IMR-90 (cell line): ENCODE measurements at regions not wholly inside any gene's neighbourhood (a gene's known extent, or its start where the extent isn't known, plus 50 kb on each side); places are given as distances from the start of the nearest gene placed in this dataset.

Experiments
- ATAC-seq: fragments of 200-7000 bp; cut with Tn5 transposase; 2 replicates; pipeline ENCODE4 v1.9.1; 2020; ENCODE audit warnings: low read depth, mild to moderate bottlenecking, moderate library complexity
- BruUV-seq: library from RNA; stranded (reverse); fragments of 400-500 nt; replicated peaks from 2 replicates; lab custom pipeline; 2021; lab: Mats Ljungman, UMichigan
- CTCF ChIA-PET: fragments of 300-600 bp; formaldehyde crosslinking; extraction: SDS; loops from one replicate; lab custom pipeline; 2021; ENCODE audit warnings: antibody characterized with exemption; lab: Yijun Ruan, JAX
- POLR2A ChIA-PET: fragments of 300-600 bp; sonication (Branson Sonifier 250); formaldehyde crosslinking; loops from one replicate; lab custom pipeline; 2022; ENCODE audit warnings: antibody characterized with exemption; ENCODE audit not compliant: unreplicated experiment; lab: Charles Lee
- DNase-seq: peaks from one replicate; pipeline ENCODE4 v3.0.0; 2013
- H2AFZ ChIP-seq: replicated peaks from 2 replicates; pipeline ENCODE3; 2013; ENCODE audit warnings: low read length, mild to moderate bottlenecking; ENCODE audit not compliant: poor library complexity
- H2AK5ac ChIP-seq: 2 replicates; pipeline ENCODE4 v1.6.1; 2013; ENCODE audit warnings: low read depth, low read length, inconsistent platforms
- H2AK9ac ChIP-seq: replicated peaks from 2 replicates; pipeline ENCODE3; 2013; ENCODE audit warnings: mild to moderate bottlenecking, low read depth, low read length, moderate library complexity; ENCODE audit not compliant: poor library complexity
- H2BK120ac ChIP-seq: 2 replicates; pipeline ENCODE4 v1.6.1; 2013; ENCODE audit warnings: low read depth, low read length, inconsistent platforms
- H2BK15ac ChIP-seq: 3 replicates; pipeline ENCODE4 v1.6.1; 2013; ENCODE audit warnings: low read depth, low read length, inconsistent platforms
- H2BK20ac ChIP-seq: 2 replicates; pipeline ENCODE4 v1.6.1; 2013; ENCODE audit warnings: low read depth, mild to moderate bottlenecking, inconsistent platforms, low read length, moderate library complexity
- H2BK5ac ChIP-seq: 2 replicates; pipeline ENCODE4 v1.6.1; 2013; ENCODE audit warnings: mild to moderate bottlenecking, low read depth, low read length, inconsistent platforms; ENCODE audit not compliant: poor library complexity, severe bottlenecking
- H3K14ac ChIP-seq: replicated peaks from 2 replicates; pipeline ENCODE4 v1.6.1; 2013; ENCODE audit warnings: low read depth, low read length, inconsistent platforms
- H3K18ac ChIP-seq: 2 replicates; pipeline ENCODE4 v1.6.1; 2013; ENCODE audit warnings: low read depth, low read length, control low read depth
- H3K23ac ChIP-seq: 2 replicates; pipeline ENCODE4 v1.6.1; 2013; ENCODE audit warnings: low read depth, low read length, inconsistent platforms
- H3K27ac ChIP-seq: 2 replicates; pipeline ENCODE4 v1.5.1; 2013; ENCODE audit warnings: mild to moderate bottlenecking, control low read depth, low read length; ENCODE audit not compliant: insufficient read depth
- H3K27me3 ChIP-seq: 2 replicates; pipeline ENCODE4 v1.6.1; 2013; ENCODE audit warnings: low read length; ENCODE audit not compliant: control insufficient read depth, insufficient read depth
- H3K36me3 ChIP-seq: 2 replicates; pipeline ENCODE4 v1.6.1; 2013; ENCODE audit warnings: low read length, mixed read lengths; ENCODE audit not compliant: control insufficient read depth, insufficient read depth
- H3K4ac ChIP-seq: 2 replicates; pipeline ENCODE4 v1.6.1; 2013; ENCODE audit warnings: low read depth, low read length, inconsistent platforms
- H3K4me1 ChIP-seq: 2 replicates; pipeline ENCODE4 v1.6.1; 2013; ENCODE audit warnings: low read length, mixed read lengths; ENCODE audit not compliant: control insufficient read depth, insufficient read depth
- H3K4me2 ChIP-seq: 2 replicates; pipeline ENCODE4 v1.6.1; 2013; ENCODE audit warnings: low read depth, mild to moderate bottlenecking, control low read depth, low read length, moderate library complexity
- H3K4me3 ChIP-seq: 2 replicates; pipeline ENCODE4 v1.5.1; 2013; ENCODE audit warnings: low read depth, mild to moderate bottlenecking, control low read depth, low read length, moderate library complexity; ENCODE audit not compliant: insufficient read depth
- H3K56ac ChIP-seq: 2 replicates; pipeline ENCODE4 v1.6.1; 2013; ENCODE audit warnings: low read length, inconsistent platforms; ENCODE audit not compliant: insufficient read depth; ENCODE audit errors: extremely low read depth
- H3K79me1 ChIP-seq, 2 experiments: 2 replicates each; pipeline ENCODE4 v1.6.1; 2013; ENCODE audit warnings: low read length in 2 of 2, inconsistent platforms in 1 of 2, low read depth in 1 of 2
- H3K9ac ChIP-seq: 2 replicates; pipeline ENCODE4 v1.6.1; 2013; ENCODE audit warnings: low read depth, low read length, control low read depth
- H3K9me1 ChIP-seq: 2 replicates; pipeline ENCODE4 v1.6.1; 2013; ENCODE audit warnings: low read length, inconsistent platforms; ENCODE audit not compliant: insufficient read depth
- H3K9me3 ChIP-seq: 2 replicates; pipeline ENCODE4 v1.6.1; 2013; ENCODE audit warnings: low read length; ENCODE audit not compliant: control insufficient read depth, insufficient read depth
- H4K20me1 ChIP-seq: 2 replicates; pipeline ENCODE4 v1.6.1; 2013; ENCODE audit warnings: low read length, inconsistent platforms; ENCODE audit not compliant: insufficient read depth
- H4K5ac ChIP-seq: 2 replicates; pipeline ENCODE4 v1.6.1; 2013; ENCODE audit warnings: mild to moderate bottlenecking, low read depth, low read length, control low read depth
- H4K8ac ChIP-seq, 2 experiments: 2 replicates each; pipeline ENCODE4 v1.6.1; 2013; ENCODE audit warnings: low read depth in 2 of 2, low read length in 2 of 2, control low read depth in 1 of 2, inconsistent platforms in 1 of 2
- H4K91ac ChIP-seq: 2 replicates; pipeline ENCODE4 v1.6.1; 2013; ENCODE audit warnings: low read depth, low read length, inconsistent platforms; ENCODE audit not compliant: insufficient read depth
- CEBPB ChIP-seq: IDR thresholded peaks from 2 replicates; pipeline ENCODE4 v1.6.1; 2012; ENCODE audit warnings: low read depth, low read length, improper control_type of control experiment
- NFE2L2 ChIP-seq: fragments of 150-350 bp; IDR thresholded peaks from 2 replicates; pipeline ENCODE4 v1.6.1; 2016; ENCODE audit warnings: low read depth, mild to moderate bottlenecking, low read length
- RCOR1 ChIP-seq: IDR thresholded peaks from 2 replicates; pipeline ENCODE4 v1.6.1; 2012; ENCODE audit warnings: mild to moderate bottlenecking, low read length, improper control_type of control experiment; ENCODE audit not compliant: insufficient replicate concordance
- WGBS, 2 experiments: methylation state at CpG; one replicate each; pipeline versions ENCODE4 v1.1.5 to v1.1.7; 2013; ENCODE audit warnings: missing lambda C conversion rate in 2 of 2; ENCODE audit not compliant: insufficient read length in 1 of 2; ENCODE audit errors: extremely low coverage in 2 of 2; 5-methylcytosine and 5-hydroxymethylcytosine counted together
- dilution Hi-C: fragments of 300-500 bp; cut with HindIII; formaldehyde crosslinking; loops from one replicate; pipeline ENCODE4 v1.14.3; 2018; ENCODE audit warnings: low sequenced_read_pairs; ENCODE audit not compliant: unreplicated experiment
- in situ Hi-C: fragments of 300-500 bp; cut with MboI; formaldehyde crosslinking; loops from 3 replicates; pipeline ENCODE4 v1.14.3; 2019; ENCODE audit warnings: low sequenced_read_pairs, inconsistent platforms, mixed read lengths
- intact Hi-C: fragments of 100-400 bp; cut with micrococcal nuclease; formaldehyde crosslinking; loops from 2 replicates; pipeline ENCODE4 v1.10.0; 2022

DNA sequence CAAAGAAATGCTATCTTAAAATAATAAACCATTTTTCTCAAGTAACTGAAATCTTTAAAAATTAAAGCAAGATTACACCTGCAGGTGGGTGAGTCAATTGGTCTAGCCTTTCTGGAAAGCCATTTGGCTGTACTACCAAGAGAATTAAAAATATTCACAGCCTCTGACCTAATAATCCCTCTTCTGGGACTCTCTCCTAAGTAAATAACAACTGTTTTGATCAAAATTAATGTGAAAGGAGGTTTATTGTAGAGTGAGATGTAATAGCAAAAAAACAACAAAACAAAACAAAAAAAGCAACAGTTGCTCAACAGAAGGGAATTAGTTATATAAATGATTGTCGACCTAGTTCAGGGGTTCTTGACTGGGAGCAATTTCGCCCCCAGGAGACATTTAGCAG is 89.0 kb downstream of the GEMIN8 start:
- Histone ChIP-seq H3K9me3 (no peaks in the 10 kb centered on the region), H3K79me1 (no peaks in the 10 kb centered on the region), H3K18ac (no peak overlapping the region), H3K23ac (no peak overlapping the region), H2BK120ac (no peak overlapping the region), H2AK5ac (no peak overlapping the region), H2BK5ac (no peak overlapping the region), H3K9me1 (no peaks in the 10 kb centered on the region), H2BK15ac (no peak overlapping the region), H3K27ac (no peak overlapping the region), H3K14ac (no peak overlapping the region), H3K4me3 (no peak overlapping the region), H3K36me3 (no peaks in the 10 kb centered on the region), H3K4ac (no peak overlapping the region), H4K20me1 (no peaks in the 10 kb centered on the region), H4K5ac (no peak overlapping the region), H2BK20ac (no peak overlapping the region), H3K4me2 (no peak overlapping the region), H3K9ac (no peak overlapping the region), H4K91ac (no peak overlapping the region), H3K27me3 (peaks cover 36% of the 10 kb centered on the region), H3K56ac (no peak overlapping the region), H4K8ac (no peak overlapping the region), H3K4me1 (0 out of 2 replicates have a peak, but pooled peaks cover 2% of the 10 kb centered on the region), H2AK9ac (no peak overlapping the region), H2AFZ (no peak overlapping the region)
- DNase-seq (no peak), ATAC-seq (no peak)
- intact Hi-C loops (no loop called here), in situ Hi-C loops (no loop called here), dilution Hi-C loops (no loop called here)
- CTCF ChIA-PET = no interaction called here
- no CpG with 5 or more reads among the region's 2 CpGs for WGBS, 2 experiments
- TF ChIP-seq NFE2L2 = no peak
- TF ChIP-seq RCOR1 = no peak
- no peak for TF ChIP-seq CEBPB
- POLR2A ChIA-PET = no interaction called here
- BruUV-seq = no TSS peak
